BLaER1 treated with 17β-estradiol and CSF1 and Interleukin-3, amounts not matched to agents 10 nM and 100 nM (cell line): ENCODE measurements at regions not wholly inside any gene's neighbourhood (a gene's known extent, or its start where the extent isn't known, plus 50 kb on each side); places are given as distances from the start of the nearest gene placed in this dataset.

Experiments used
- H3K27ac ChIP-seq, 11 experiments: shearing (Covaris generic); formaldehyde crosslinking; 2 replicates each; pipeline ENCODE4 v1.8.1; 2022
- H3K27me3 ChIP-seq, 11 experiments: shearing (Covaris generic); formaldehyde crosslinking; 2 replicates each; pipeline ENCODE4 v1.8.1; 2022
- H3K36me3 ChIP-seq, 11 experiments: shearing (Covaris generic); formaldehyde crosslinking; 2 replicates each; pipeline ENCODE4 v1.8.1; 2022
- H3K4me1 ChIP-seq, 10 experiments: shearing (Covaris generic); formaldehyde crosslinking; 2 replicates each; pipeline ENCODE4 v1.8.1; 2022
- H3K4me2 ChIP-seq, 11 experiments: shearing (Covaris generic); formaldehyde crosslinking; 2 replicates each; pipeline ENCODE4 v1.8.1; 2022
- H3K4me3 ChIP-seq, 10 experiments: shearing (Covaris generic); formaldehyde crosslinking; 2 replicates each; pipeline ENCODE4 v1.8.1; 2022
- H3K9ac ChIP-seq, 11 experiments: shearing (Covaris generic); formaldehyde crosslinking; 2 replicates each; pipeline ENCODE4 v1.8.1; 2022
- H3K9me3 ChIP-seq, 11 experiments: shearing (Covaris generic); formaldehyde crosslinking; replicated peaks in 1 of 11; 2 replicates each; pipeline ENCODE4 v1.8.1; 2022
- H4K20me1 ChIP-seq, 11 experiments: shearing (Covaris generic); formaldehyde crosslinking; 2 replicates each; pipeline ENCODE4 v1.8.1; 2022
- Cebpa-rat ChIP-seq, 11 experiments: shearing (Covaris generic); IDR thresholded peaks; 2 replicates each; pipeline ENCODE4 v1.8.1; 2022

DNA sequence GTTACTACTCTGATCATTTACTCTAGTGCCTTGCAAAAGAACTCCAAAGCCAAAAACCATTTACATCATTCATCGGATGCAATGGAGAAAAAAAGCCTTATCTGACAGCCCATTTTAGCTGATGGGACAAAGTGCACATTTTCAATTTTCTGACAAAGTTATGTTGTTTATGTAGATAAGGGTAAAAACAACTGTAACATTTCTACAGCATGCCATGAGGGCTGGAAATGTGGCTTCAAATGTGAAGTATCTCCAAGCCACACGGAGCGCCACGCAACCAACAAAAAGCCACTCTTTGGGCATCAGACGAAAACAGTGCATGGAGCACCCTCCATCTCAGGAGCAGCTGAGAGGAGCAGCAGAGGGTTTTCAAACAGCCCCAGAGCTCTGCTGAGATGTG is 364.6 kb upstream of the ZNF507 start:
- H3K9ac ChIP-seq, result no peak overlapping the region
- H4K20me1 ChIP-seq, result no peaks in the 10 kb centered on the region; a peak in 1 of 22 replicates
- H3K27ac ChIP-seq, result no peak overlapping the region
- H3K36me3 ChIP-seq, result no peaks in the 10 kb centered on the region
- peaks cover 0 to 6% (median 0%) of the 10 kb centered on the region in 10 experiments; a peak in 3 of 20 replicates for H3K4me1 ChIP-seq
- H3K4me3 ChIP-seq, result no peak overlapping the region
- H3K27me3 ChIP-seq, result no peaks in the 10 kb centered on the region
- no peak for TF ChIP-seq Cebpa-rat (IDR thresholded peaks at IDR 0.05)
- no peak overlapping the region for H3K4me2 ChIP-seq
- peaks cover 8 to 17% (median 11%) of the 10 kb centered on the region in 11 experiments for H3K9me3 ChIP-seq

DNA sequence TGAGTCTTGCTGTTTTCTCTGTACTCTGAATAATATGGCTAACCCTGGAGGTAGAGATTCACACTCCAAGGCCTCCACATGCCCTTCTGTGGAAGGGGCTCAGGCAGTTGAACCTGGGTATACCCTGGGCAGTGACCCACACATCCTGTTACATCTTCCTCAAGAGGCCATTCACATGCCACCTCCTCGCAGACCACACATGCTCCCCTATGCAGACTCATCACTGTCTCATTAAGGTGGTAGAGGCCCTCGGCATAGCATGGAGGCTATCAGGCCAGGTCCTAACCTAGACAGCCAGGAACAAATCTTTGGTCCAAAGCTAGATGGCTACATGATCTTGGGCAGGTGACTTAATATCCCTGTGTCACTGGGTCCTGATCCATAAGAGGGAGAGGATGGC is 363.9 kb upstream of the ZNF507 start:
- H3K27ac ChIP-seq, result no peak overlapping the region
- H3K4me1 ChIP-seq, result peaks cover 0 to 6% (median 0%) of the 10 kb centered on the region in 10 experiments; a peak in 3 of 20 replicates
- no peaks in the 10 kb centered on the region; a peak in 1 of 22 replicates for H4K20me1 ChIP-seq
- no peak overlapping the region for H3K4me2 ChIP-seq
- H3K9ac ChIP-seq, result no peak overlapping the region
- H3K27me3 ChIP-seq, result no peaks in the 10 kb centered on the region
- H3K36me3 ChIP-seq, result no peaks in the 10 kb centered on the region
- peaks cover 15 to 24% (median 19%) of the 10 kb centered on the region in 11 experiments for H3K9me3 ChIP-seq
- no peak for TF ChIP-seq Cebpa-rat (IDR thresholded peaks at IDR 0.05)
- no peak overlapping the region for H3K4me3 ChIP-seq

DNA sequence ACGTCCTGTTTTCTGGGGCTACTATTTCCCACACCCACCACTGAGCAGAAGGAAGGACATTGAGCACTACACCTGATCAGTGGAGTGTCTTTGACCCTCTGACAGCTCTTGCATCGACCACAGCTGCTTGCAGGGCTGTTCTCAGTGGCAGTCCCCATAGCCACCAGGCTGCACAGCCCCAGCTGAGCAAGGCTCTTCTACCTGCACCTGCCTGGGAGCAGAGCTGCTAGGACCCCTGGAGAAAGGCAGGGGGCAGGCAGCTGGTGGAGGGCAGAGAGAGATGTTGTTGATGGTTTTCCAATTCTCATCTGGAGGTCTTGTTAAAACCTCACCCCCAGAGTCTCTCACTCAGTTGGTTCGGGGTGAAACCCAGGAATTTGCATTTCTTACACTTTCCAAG is 361.8 kb upstream of the ZNF507 start:
- no peaks in the 10 kb centered on the region for H3K4me1 ChIP-seq
- no peak for TF ChIP-seq Cebpa-rat (IDR thresholded peaks at IDR 0.05)
- H3K4me3 ChIP-seq, result no peak overlapping the region
- H3K36me3 ChIP-seq, result no peaks in the 10 kb centered on the region
- no peak overlapping the region for H3K4me2 ChIP-seq
- H3K9ac ChIP-seq, result no peak overlapping the region
- peaks cover 16 to 29% (median 21%) of the 10 kb centered on the region in 11 experiments for H3K9me3 ChIP-seq
- H3K27me3 ChIP-seq, result no peaks in the 10 kb centered on the region
- H3K27ac ChIP-seq, result no peak overlapping the region
- H4K20me1 ChIP-seq, result no peaks in the 10 kb centered on the region; a peak in 1 of 22 replicates

DNA sequence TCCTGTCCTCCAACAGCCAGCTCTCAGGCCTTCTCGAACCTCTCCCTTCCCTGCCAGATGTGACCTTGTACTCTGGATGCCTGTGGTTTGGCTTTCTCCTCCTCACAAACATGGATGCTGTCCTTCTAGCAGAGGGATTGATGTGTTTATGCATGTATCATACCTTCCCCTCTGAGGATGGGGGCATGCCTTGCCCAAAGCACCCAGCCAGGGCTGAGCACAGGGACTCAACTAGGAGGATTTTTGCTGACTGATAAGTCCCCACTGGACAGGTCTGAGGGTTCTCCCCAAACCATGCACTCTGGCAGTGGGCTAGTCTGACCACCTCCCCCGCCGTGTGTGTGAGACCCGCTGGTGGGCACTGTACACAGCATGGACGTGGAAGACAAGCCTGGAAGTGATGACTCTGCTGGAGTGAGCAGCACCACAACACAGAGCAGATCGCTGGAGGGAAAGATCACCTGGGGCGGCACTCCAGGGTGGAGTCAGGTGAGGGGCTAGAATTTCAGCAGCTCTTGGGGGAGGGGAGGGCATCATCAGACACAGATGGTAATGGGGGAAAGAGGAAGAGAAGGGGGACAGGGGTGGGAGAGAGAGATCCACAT is 360.3 kb upstream of the ZNF507 start:
- no peaks in the 10 kb centered on the region for H3K27me3 ChIP-seq
- H3K4me3 ChIP-seq, result no peak overlapping the region
- H4K20me1 ChIP-seq, result no peaks in the 10 kb centered on the region; a peak in 1 of 22 replicates
- H3K4me1 ChIP-seq, result peaks cover 0 to 5% (median 0%) of the 10 kb centered on the region in 10 experiments; a peak in 5 of 20 replicates
- no peak overlapping the region for H3K9ac ChIP-seq
- H3K4me2 ChIP-seq, result no peak overlapping the region
- peaks cover 16 to 29% (median 21%) of the 10 kb centered on the region in 11 experiments for H3K9me3 ChIP-seq
- H3K27ac ChIP-seq, result no peak overlapping the region
- H3K36me3 ChIP-seq, result no peaks in the 10 kb centered on the region
- no peak for TF ChIP-seq Cebpa-rat (IDR thresholded peaks at IDR 0.05)

DNA sequence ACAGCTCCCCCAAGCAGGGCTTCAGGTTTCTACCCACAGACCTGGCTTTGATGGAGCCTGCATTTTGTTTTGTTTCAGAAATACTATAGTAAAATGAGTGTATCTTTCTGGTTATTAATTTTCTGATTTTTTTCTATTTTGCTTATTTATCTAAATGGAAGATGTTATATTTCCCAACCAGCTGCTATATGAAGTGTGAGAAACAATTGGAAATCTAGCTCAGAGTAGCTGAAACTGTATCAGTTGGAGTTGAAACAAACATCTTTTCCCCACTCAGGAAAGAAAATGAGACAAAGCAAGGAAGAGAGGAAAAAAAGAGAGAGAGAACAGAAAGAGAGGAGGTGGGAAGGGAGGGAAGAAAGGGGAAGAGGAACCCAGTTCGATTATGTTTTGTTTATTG is 358.5 kb upstream of the ZNF507 start:
- H3K4me2 ChIP-seq, result no peak overlapping the region
- no peak overlapping the region for H3K27ac ChIP-seq
- H3K27me3 ChIP-seq, result no peaks in the 10 kb centered on the region
- no peaks in the 10 kb centered on the region; a peak in 1 of 22 replicates for H4K20me1 ChIP-seq
- H3K9me3 ChIP-seq, result peaks cover 16 to 29% (median 21%) of the 10 kb centered on the region in 11 experiments
- H3K9ac ChIP-seq, result no peak overlapping the region
- no peak overlapping the region for H3K4me3 ChIP-seq
- TF ChIP-seq Cebpa-rat (IDR thresholded peaks at IDR 0.05), result no peak
- peaks cover 0 to 7% (median 0%) of the 10 kb centered on the region in 10 experiments; a peak in 5 of 20 replicates for H3K4me1 ChIP-seq
- no peaks in the 10 kb centered on the region for H3K36me3 ChIP-seq

DNA sequence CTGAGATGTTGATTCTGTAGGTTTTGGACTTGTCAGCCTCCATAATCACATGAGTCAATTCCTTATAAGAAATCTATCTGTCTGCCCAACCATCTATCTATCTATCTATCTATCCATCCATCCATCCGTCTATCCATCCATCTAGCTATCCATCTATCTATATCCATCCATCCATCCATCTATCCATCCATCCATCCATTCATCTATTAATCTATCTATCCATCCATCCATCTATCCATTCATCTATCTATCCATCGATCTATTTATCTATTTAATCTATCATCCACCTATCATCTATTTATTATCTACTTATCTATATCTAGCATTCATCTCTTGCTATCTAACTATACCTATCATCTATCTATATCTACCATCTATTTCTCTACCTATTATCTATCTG is 357.2 kb upstream of the ZNF507 start:
- Histone ChIP-seq H3K27me3 (no peaks in the 10 kb centered on the region), H3K27ac (no peak overlapping the region), H3K36me3 (no peaks in the 10 kb centered on the region), H4K20me1 (no peaks in the 10 kb centered on the region; a peak in 1 of 22 replicates), H3K9me3 (peaks cover 16 to 35% (median 21%) of the 10 kb centered on the region in 11 experiments), H3K4me3 (no peak overlapping the region), H3K9ac (no peak overlapping the region), H3K4me1 (peaks cover 0 to 7% (median 0%) of the 10 kb centered on the region in 10 experiments; a peak in 5 of 20 replicates), H3K4me2 (no peak overlapping the region)
- no peak for TF ChIP-seq Cebpa-rat (IDR thresholded peaks at IDR 0.05)

DNA sequence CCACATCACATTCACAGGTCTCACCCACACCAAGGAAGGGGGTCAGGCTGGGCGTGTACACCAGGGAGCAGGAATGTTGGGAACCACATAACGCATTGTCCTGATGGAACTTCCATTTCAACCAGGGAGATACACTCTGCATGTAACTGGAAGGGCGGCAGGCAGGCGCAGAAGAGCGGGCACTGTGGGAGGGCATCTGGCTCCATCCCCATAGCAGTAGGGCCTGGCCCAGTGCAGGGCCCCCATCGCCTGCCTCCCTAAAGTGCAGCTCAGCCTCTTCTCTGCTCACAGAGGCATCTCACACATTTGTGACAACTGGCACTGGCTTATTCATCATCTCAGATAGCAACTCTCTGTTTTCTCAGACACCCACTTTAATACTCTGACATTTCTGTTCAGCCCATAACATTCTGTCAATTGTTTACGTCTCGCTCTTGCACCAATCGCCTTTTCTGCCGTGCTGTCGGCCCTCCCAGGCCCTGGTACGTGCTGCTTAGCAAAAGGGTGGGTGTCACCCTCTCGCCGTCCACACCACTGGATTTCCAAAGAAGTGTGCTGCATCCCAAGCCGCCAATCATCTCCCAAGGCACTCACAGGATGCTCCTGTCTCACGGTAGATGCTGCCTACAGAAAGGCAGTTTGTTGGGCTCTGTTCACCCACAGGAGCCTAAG is 353.3 kb upstream of the ZNF507 start:
- no peak overlapping the region for H3K27ac ChIP-seq
- H3K36me3 ChIP-seq, result no peaks in the 10 kb centered on the region
- H3K9me3 ChIP-seq, result peaks cover 0 to 11% (median 0%) of the 10 kb centered on the region in 11 experiments; a peak in 7 of 22 replicates
- no peak overlapping the region for H3K4me2 ChIP-seq
- no peaks in the 10 kb centered on the region for H3K27me3 ChIP-seq
- no peaks in the 10 kb centered on the region for H4K20me1 ChIP-seq
- no peak overlapping the region for H3K9ac ChIP-seq
- no peak overlapping the region for H3K4me3 ChIP-seq
- TF ChIP-seq Cebpa-rat (IDR thresholded peaks at IDR 0.05), result no peak
- peaks cover 0 to 15% (median 0%) of the 10 kb centered on the region in 10 experiments; a peak in 8 of 20 replicates for H3K4me1 ChIP-seq

DNA sequence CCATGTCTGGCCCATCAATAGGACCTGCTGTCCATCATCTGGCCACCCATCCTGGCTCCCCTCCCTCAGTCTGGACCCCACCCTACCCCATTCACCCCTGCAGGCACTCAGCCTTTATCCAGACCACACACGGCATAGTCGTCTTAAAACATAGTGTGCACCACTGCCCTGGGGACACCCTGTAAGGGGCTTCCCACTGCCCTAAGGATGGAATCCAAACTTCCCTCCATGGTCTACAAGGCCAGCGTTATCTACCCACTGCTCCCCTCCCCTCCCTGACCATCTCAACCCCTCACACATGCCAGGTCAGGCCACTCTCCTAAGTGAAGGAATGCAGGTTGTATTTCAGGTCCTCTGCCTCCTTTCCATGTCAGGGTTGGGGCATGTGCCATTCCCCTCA is 352.7 kb upstream of the ZNF507 start:
- H3K9ac ChIP-seq, result no peak overlapping the region
- peaks cover 0 to 15% (median 0%) of the 10 kb centered on the region in 10 experiments; a peak in 8 of 20 replicates for H3K4me1 ChIP-seq

DNA sequence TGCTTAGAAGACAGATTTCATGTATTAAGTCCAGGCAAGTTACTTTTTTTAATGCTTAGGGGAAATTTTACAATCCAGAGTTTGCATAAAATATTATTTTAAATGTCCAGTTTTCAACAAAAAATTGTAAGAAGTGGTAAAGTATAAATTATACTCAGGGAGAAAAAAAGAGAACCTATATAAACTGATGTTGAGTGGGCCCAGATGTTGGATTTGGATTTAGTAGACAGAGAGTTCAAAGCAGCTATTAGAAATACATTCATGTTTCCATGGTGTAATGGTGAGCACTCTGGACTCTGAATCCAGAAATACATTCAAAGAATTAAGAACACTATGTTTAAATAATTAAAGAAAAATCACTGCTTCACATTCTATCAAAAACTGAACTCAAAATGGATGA is 349.9 kb upstream of the ZNF507 start:
- Histone ChIP-seq H3K4me3 (no peak overlapping the region), H3K4me1 (peaks cover 0 to 8% (median 0%) of the 10 kb centered on the region in 10 experiments; a peak in 4 of 20 replicates), H3K36me3 (no peaks in the 10 kb centered on the region), H4K20me1 (no peaks in the 10 kb centered on the region), H3K9me3 (peaks cover 0 to 11% (median 0%) of the 10 kb centered on the region in 11 experiments; a peak in 7 of 22 replicates), H3K27ac (no peak overlapping the region), H3K4me2 (no peak overlapping the region), H3K27me3 (no peaks in the 10 kb centered on the region), H3K9ac (no peak overlapping the region)
- TF ChIP-seq Cebpa-rat (IDR thresholded peaks at IDR 0.05), result no peak

More for the DNA sequence above, 352.7 kb upstream of the ZNF507 start:
- Histone ChIP-seq H3K9me3 (peaks cover 0 to 11% (median 0%) of the 10 kb centered on the region in 11 experiments; a peak in 7 of 22 replicates), H3K4me3 (no peak overlapping the region), H3K27ac (no peak overlapping the region), H3K36me3 (no peaks in the 10 kb centered on the region), H3K27me3 (no peaks in the 10 kb centered on the region), H4K20me1 (no peaks in the 10 kb centered on the region), H3K4me2 (no peak overlapping the region)
- TF ChIP-seq Cebpa-rat (IDR thresholded peaks at IDR 0.05), result no peak
